ENCODE measurements at regions not wholly inside any gene's neighbourhood (a gene's known extent, or its start where the extent isn't known, plus 50 kb on each side); places are given as distances from the start of the nearest gene placed in this dataset.

- no peak for TF ChIP-seq ZNF274 (IDR thresholded peaks at IDR 0.05; ENCODE audit: low read depth, low read length)
- no peak overlapping the region for H3K4me3 ChIP-seq (ENCODE audit: low read length)
Observed at GRCh38 chr5:68698025-68698940, 395.5 kb upstream of the SLC30A5 start.

GRCh38 chr5:68699966-68700365 is 393.8 kb upstream of the SLC30A5 start:
- no peak for TF ChIP-seq ZNF274 (IDR thresholded peaks at IDR 0.05; ENCODE audit: low read depth, low read length)

GRCh38 chr5:68707575-68707974 is 386.2 kb upstream of the SLC30A5 start:
- TF ChIP-seq ZNF274 (IDR thresholded peaks at IDR 0.05; ENCODE audit: low read depth, low read length), result no peak
- H3K4me3 ChIP-seq (ENCODE audit: low read length), result no peak overlapping the region

More at GRCh38 chr5:68699966-68700365, 393.8 kb upstream of the SLC30A5 start:
- no peak overlapping the region for H3K4me3 ChIP-seq (ENCODE audit: low read length)

- no peak for TF ChIP-seq ZNF274 (IDR thresholded peaks at IDR 0.05; ENCODE audit: low read depth, low read length)
- H3K4me3 ChIP-seq (ENCODE audit: low read length), result no peak overlapping the region
Observed at GRCh38 chr5:68708156-68708841, 385.5 kb upstream of the SLC30A5 start.

GRCh38 chr5:68708842-68709170 is 385.0 kb upstream of the SLC30A5 start:
- TF ChIP-seq ZNF274 (IDR thresholded peaks at IDR 0.05; ENCODE audit: low read depth, low read length), result no peak
- no peak overlapping the region for H3K4me3 ChIP-seq (ENCODE audit: low read length)

- H3K4me3 ChIP-seq (ENCODE audit: low read length), result no peak overlapping the region
- no peak for TF ChIP-seq ZNF274 (IDR thresholded peaks at IDR 0.05; ENCODE audit: low read depth, low read length)
Observed at GRCh38 chr5:68709239-68709638, 384.6 kb upstream of the SLC30A5 start.

- H3K4me3 ChIP-seq (ENCODE audit: low read length), result no peak overlapping the region; the same call in 1 of the 2 replicates
- TF ChIP-seq ZNF274 (IDR thresholded peaks at IDR 0.05; ENCODE audit: low read depth, low read length), result no peak
Observed at GRCh38 chr5:68710514-68710913, 383.3 kb upstream of the SLC30A5 start.

- H3K4me3 ChIP-seq (ENCODE audit: low read length), result peak overlapping the region; percentile 53; the same call in 1 of the 2 replicates
Observed at GRCh38 chr5:68711293-68712200, 382.3 kb upstream of the SLC30A5 start.

GRCh38 chr5:68714810-68715209 is 379.0 kb upstream of the SLC30A5 start:
- TF ChIP-seq ZNF274 (IDR thresholded peaks at IDR 0.05; ENCODE audit: low read depth, low read length), result no peak
- H3K4me3 ChIP-seq (ENCODE audit: low read length), result no peak overlapping the region

More at GRCh38 chr5:68711293-68712200, 382.3 kb upstream of the SLC30A5 start:
- no peak for TF ChIP-seq ZNF274 (IDR thresholded peaks at IDR 0.05; ENCODE audit: low read depth, low read length)

- H3K4me3 ChIP-seq (ENCODE audit: low read length), result no peak overlapping the region
- no peak for TF ChIP-seq ZNF274 (IDR thresholded peaks at IDR 0.05; ENCODE audit: low read depth, low read length)
Observed at GRCh38 chr5:68720884-68721610, 372.8 kb upstream of the SLC30A5 start.

- TF ChIP-seq ZNF274 (IDR thresholded peaks at IDR 0.05; ENCODE audit: low read depth, low read length), result no peak
- H3K4me3 ChIP-seq (ENCODE audit: low read length), result no peak overlapping the region
Observed at GRCh38 chr5:68722357-68722756, 371.5 kb upstream of the SLC30A5 start.

- TF ChIP-seq ZNF274 (IDR thresholded peaks at IDR 0.05; ENCODE audit: low read depth, low read length), result no peak
- no peak overlapping the region for H3K4me3 ChIP-seq (ENCODE audit: low read length)
Observed at GRCh38 chr5:68725905-68726683, 367.7 kb upstream of the SLC30A5 start.

GRCh38 chr5:68727931-68728330 is 365.9 kb upstream of the SLC30A5 start:
- H3K4me3 ChIP-seq (ENCODE audit: low read length), result no peak overlapping the region
- TF ChIP-seq ZNF274 (IDR thresholded peaks at IDR 0.05; ENCODE audit: low read depth, low read length), result no peak

Measured in GM08714 (cell line).